HEK293T (cell line): ENCODE measurements at regions not wholly inside any gene's neighbourhood (a gene's known extent, or its start where the extent isn't known, plus 50 kb on each side); places are given as distances from the start of the nearest gene placed in this dataset.
A peak's percentile ranks its signal among the peaks of the same experiment; 100 is the strongest.

Experiments used
- CTCF ChIA-PET: fragments of 350-600 bp; formaldehyde crosslinking; extraction: SDS; loops from one replicate; lab custom pipeline; 2021; ENCODE audit warnings: antibody characterized with exemption, inconsistent platforms; lab: Yijun Ruan, JAX
- POLR2A ChIA-PET: fragments of 350-600 bp; formaldehyde crosslinking; extraction: SDS; loops from one replicate; lab custom pipeline; 2020; ENCODE audit warnings: antibody characterized with exemption, inconsistent platforms; lab: Yijun Ruan, JAX
- DNase-seq: peaks from one replicate; pipeline ENCODE4 v3.0.0; 2012; ENCODE audit warnings: mixed read lengths; ENCODE audit errors: extremely low spot score
- ARNT ChIP-seq: fragments of 450-650 bp; IDR thresholded peaks from 2 replicates; pipeline ENCODE4 v1.6.1; 2017; ENCODE audit warnings: mild to moderate bottlenecking
- BHLHE40 ChIP-seq: fragments of 450-650 bp; IDR thresholded peaks from 2 replicates; pipeline ENCODE4 v1.6.1; 2016; ENCODE audit warnings: mild to moderate bottlenecking, moderate library complexity, borderline replicate concordance
- CTBP1 ChIP-seq: fragments of 450-650 bp; IDR thresholded peaks from 2 replicates; pipeline ENCODE4 v1.6.1; 2016; ENCODE audit warnings: borderline replicate concordance
- ELF4 ChIP-seq: fragments of 450-650 bp; IDR thresholded peaks from 2 replicates; pipeline ENCODE4 v1.6.1; 2017; ENCODE audit warnings: antibody characterized with exemption
- FOXA1 ChIP-seq: fragments of 450-650 bp; IDR thresholded peaks from 2 replicates; pipeline ENCODE4 v1.6.1; 2016; ENCODE audit warnings: mild to moderate bottlenecking
- FOXK2 ChIP-seq: fragments of 450-650 bp; IDR thresholded peaks from 2 replicates; pipeline ENCODE4 v1.6.1; 2016; ENCODE audit warnings: mild to moderate bottlenecking
- FOXM1 ChIP-seq: fragments of 450-650 bp; IDR thresholded peaks from 2 replicates; pipeline ENCODE4 v1.6.1; 2017; ENCODE audit warnings: mild to moderate bottlenecking, borderline replicate concordance
- HDGF ChIP-seq: fragments of 450-650 bp; IDR thresholded peaks from 2 replicates; pipeline ENCODE4 v1.6.1; 2017; ENCODE audit warnings: antibody characterized with exemption, borderline replicate concordance
- L3MBTL2 ChIP-seq: fragments of 450-650 bp; conservative IDR thresholded peaks from 2 replicates; pipeline ENCODE4 v1.6.1; 2016; ENCODE audit warnings: mild to moderate bottlenecking
- LEF1 ChIP-seq: fragments of 450-650 bp; IDR thresholded peaks from 2 replicates; pipeline ENCODE4 v1.6.1; 2017; ENCODE audit warnings: mild to moderate bottlenecking, borderline replicate concordance
- NFRKB ChIP-seq: fragments of 450-650 bp; IDR thresholded peaks from 2 replicates; pipeline ENCODE4 v1.6.1; 2016; ENCODE audit warnings: mild to moderate bottlenecking, moderate library complexity
- PKNOX1 ChIP-seq: fragments of 450-650 bp; IDR thresholded peaks from 2 replicates; pipeline ENCODE4 v1.6.1; 2016
- SP1 ChIP-seq: fragments of 450-650 bp; IDR thresholded peaks from 2 replicates; pipeline ENCODE4 v1.6.1; 2017
- SUZ12 ChIP-seq: fragments of 450-650 bp; IDR thresholded peaks from 2 replicates; pipeline ENCODE4 v1.6.1; 2016; ENCODE audit warnings: mild to moderate bottlenecking
- TARDBP ChIP-seq: fragments of 450-650 bp; IDR thresholded peaks from 2 replicates; pipeline ENCODE4 v1.6.1; 2016
- ZNF384 ChIP-seq: fragments of 450-650 bp; IDR thresholded peaks from 2 replicates; pipeline ENCODE4 v1.6.1; 2016

DNA sequence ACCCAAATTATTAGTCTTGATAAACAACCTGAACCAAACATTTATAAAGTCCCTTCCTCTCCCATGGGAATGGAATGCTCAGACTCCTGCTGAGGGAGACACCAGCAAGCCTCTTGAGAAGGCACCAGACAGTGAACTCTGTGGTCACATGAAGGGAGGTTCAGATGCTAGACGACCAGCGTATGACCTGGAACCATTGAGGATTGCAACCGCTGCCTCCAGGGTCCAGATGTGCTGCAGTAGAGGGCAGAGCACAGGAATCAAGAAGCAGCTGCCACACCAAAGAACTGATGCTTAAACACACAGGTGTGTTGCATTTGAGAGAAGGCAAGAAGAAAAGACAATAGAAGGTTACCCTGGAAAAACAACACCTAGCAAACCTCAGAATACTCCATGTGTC lies 592.4 kb downstream of the AACS start:
- ChIA-PET POLR2A (no interaction called here), CTCF (no interaction called here)
- no peak for DNase-seq
- no peak for TF ChIP-seq HDGF
- TF ChIP-seq TARDBP, result no peak
- no peak for TF ChIP-seq NFRKB
- TF ChIP-seq ELF4, result no peak
- TF ChIP-seq ARNT, result no peak
- no peak for TF ChIP-seq LEF1
- no peak for TF ChIP-seq ZNF384
- no peak for TF ChIP-seq BHLHE40
- TF ChIP-seq SUZ12, result no peak
- no peak for TF ChIP-seq FOXA1
- TF ChIP-seq L3MBTL2, result no peak

- TF ChIP-seq FOXA1 (no peak), PKNOX1 (no peak), FOXK2 (no peak), SP1 (no peak), TARDBP (no peak), BHLHE40 (no peak), SUZ12 (no peak), LEF1 (no peak), ELF4 (no peak), ARNT (no peak), FOXM1 (no peak), L3MBTL2 (no peak)
Observed at GRCh38 chr12:125674554-125675338, 609.5 kb downstream of the AACS start.

DNA sequence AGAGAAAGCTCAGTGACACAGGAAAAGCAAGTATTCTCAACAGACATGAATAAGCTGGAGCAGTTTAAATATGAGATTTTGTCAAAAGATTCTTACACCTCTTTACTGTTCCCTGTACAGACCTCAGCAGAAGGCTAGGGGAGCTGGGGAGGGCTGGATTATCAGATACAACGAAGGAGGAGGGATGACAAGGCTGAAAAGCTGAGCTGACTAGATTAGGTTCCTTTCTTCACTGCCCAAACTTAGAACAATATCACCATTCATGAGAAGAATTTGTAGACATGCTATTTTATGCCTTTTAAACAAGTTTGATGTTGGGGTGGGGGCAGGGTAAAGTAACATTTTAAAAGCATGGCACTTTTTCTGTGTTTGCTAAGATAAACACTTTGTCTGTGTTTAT lies 611.1 kb downstream of the AACS start:
- CTCF ChIA-PET, result no interaction called here
- POLR2A ChIA-PET, result no interaction called here
- no peak for DNase-seq
- TF ChIP-seq FOXM1, result no peak
- TF ChIP-seq FOXA1, result no peak
- no peak for TF ChIP-seq PKNOX1
- TF ChIP-seq ELF4, result no peak
- no peak for TF ChIP-seq LEF1
- no peak for TF ChIP-seq BHLHE40
- no peak for TF ChIP-seq ARNT
- no peak for TF ChIP-seq SP1
- no peak for TF ChIP-seq FOXK2
- TF ChIP-seq SUZ12, result no peak
- no peak for TF ChIP-seq TARDBP
- TF ChIP-seq NFRKB, result no peak
- no peak for TF ChIP-seq ZNF384

More at GRCh38 chr12:125674554-125675338, 609.5 kb downstream of the AACS start:
- ChIA-PET POLR2A (no interaction called here), CTCF (no interaction called here)
- DNase-seq, result no peak

DNA sequence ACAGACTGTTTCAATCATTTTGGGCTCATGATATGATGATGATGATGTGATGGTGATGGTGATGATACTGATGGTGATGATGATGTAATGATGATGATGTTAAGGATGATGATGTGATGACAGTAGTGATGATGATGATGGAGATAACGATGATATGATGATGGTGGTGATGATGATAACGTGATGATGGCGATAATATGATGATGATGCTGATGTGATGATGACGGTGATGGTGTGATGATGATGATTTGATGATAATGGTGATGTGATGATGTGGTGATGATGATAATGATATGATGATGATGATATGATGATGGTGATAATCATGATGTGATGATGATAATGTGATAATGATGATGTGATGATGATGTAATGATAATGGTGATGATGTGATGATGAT lies 612.6 kb downstream of the AACS start:
- CTCF ChIA-PET, result no interaction called here
- TF ChIP-seq CTBP1 (peak; percentile 51; the same call in 1 of the 2 replicates), SUZ12 (no peak)
- no peak for DNase-seq
- POLR2A ChIA-PET, result no interaction called here

DNA sequence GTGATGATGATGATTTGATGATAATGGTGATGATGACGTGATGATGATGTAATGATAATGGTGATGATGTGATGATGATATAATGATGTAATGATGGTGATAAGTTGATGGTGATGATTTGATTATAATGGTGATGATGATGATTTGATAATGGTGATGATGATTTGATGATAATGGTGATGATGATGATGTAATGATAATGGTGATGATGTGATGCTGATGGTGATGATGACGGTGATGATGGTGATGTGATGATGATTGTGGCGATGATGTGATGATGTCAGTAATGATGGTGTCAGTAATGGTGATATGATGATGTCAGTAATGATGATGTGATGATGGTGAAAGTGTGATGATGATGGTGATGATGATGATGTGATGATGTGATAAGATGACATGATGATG lies 613.4 kb downstream of the AACS start:
- TF ChIP-seq TARDBP, result peak; percentile 80
- TF ChIP-seq ELF4, result no peak
- TF ChIP-seq CTBP1, result 0 out of 2 replicates have a peak, but pooled peaks have one; percentile 6
- POLR2A ChIA-PET, result no interaction called here
- CTCF ChIA-PET, result no interaction called here

GRCh38 chr12:125683748-125684381 lies 618.6 kb downstream of the AACS start:
- DNase-seq, result no peak
- TF ChIP-seq ARNT (no peak), FOXK2 (no peak), LEF1 (no peak)
- ChIA-PET CTCF (no interaction called here), POLR2A (no interaction called here)

More for the DNA sequence above, 613.4 kb downstream of the AACS start:
- no peak for DNase-seq

DNA sequence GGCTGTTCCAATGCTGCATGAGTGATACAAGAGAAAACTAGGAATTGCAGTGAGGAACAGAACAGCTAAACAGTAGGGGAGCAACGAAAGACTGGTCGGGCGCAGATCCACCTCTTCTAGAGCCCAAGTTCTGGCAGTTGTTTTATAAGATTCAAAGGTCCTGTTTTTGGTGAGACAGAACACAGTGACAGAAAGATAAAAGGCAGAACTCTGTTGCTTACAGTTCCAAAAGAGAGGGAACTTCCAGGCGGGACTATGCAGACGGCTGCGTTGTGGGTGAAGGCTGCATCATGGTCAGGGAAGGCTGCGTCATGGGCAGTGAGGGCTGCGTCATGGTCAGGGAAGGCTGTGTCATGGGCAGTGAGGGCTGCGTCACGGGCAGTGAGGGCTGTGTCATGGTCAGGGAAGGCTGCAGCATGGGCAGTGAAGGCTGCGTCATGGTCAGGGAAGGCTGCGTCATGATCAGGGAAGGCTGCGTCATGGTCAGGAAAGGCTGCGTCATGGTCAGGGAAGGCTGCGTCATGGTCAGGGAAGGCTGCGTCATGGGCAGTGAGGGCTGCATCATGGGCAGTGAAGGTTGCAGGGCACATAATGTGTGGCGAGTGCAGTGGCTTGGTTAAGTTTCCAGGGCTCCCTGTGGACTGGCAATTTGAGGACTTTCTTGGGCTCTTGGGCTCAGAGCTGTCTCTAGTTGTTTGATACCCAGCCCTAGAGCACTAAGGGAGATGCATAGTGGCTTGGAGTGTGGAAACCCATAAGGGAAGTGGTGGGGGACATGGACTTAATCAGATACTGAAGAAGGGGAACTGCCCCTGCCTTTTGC lies 619.9 kb downstream of the AACS start:
- DNase-seq, result no peak
- ChIA-PET POLR2A (no interaction called here), CTCF (no interaction called here)
- TF ChIP-seq LEF1 (no peak), ZNF384 (no peak), CTBP1 (no peak), ARNT (no peak), SP1 (no peak)
